K562 (cell line): ENCODE measurements at regions not wholly inside any gene's neighbourhood (a gene's known extent, or its start where the extent isn't known, plus 50 kb on each side); places are given as distances from the start of the nearest gene placed in this dataset.

Experiments used
- ATAC-seq: fragments of 200-7000 bp; cut with Tn5 transposase; 3 replicates; pipeline ENCODE4 v1.9.1; 2020; ENCODE audit warnings: moderate library complexity
- BruUV-seq: library from RNA; stranded (reverse); fragments of 400-500 nt; replicated peaks from 2 replicates; lab custom pipeline; 2021; lab: Mats Ljungman, UMichigan
- CTCF ChIA-PET: fragments of 300-600 bp; formaldehyde crosslinking; extraction: SDS; loops from one replicate; lab custom pipeline; 2021; ENCODE audit warnings: low intra/inter-chr PET ratio; lab: Yijun Ruan, JAX
- POLR2A ChIA-PET: fragments of 300-600, 350-650 bp; sonication (Branson Sonifier 250); formaldehyde crosslinking; extraction: SDS; loops from one replicate; lab custom pipeline; 2021; ENCODE audit warnings: antibody characterized with exemption, inconsistent platforms; lab: Yijun Ruan, JAX
- DNase-seq, 4 experiments: peaks; one replicate each; pipeline versions ENCODE4 v3.0.0 to v3.0.0-alpha.2; 2011 to 2018; ENCODE audit warnings: low spot score in 3 of 4, mixed read lengths in 3 of 4; ENCODE audit errors: extremely low read depth in 1 of 4
- FAIRE-seq: peaks from 2 replicates; lab custom pipeline; 2011; peaks lifted over from hg19 to GRCh38; lab: Jason Lieb, UNC
- H2AFZ ChIP-seq: 2 replicates; pipeline ENCODE4 v1.6.0; 2011; ENCODE audit warnings: low read depth, low read length, control low read depth, inconsistent platforms
- H3K27ac ChIP-seq: fragments of 200-600 bp; 3 replicates; pipeline ENCODE4 v1.8.0; 2011; ENCODE audit warnings: low read depth, mild to moderate bottlenecking, control low read depth, inconsistent platforms, low read length, moderate library complexity, mixed read lengths; ENCODE audit errors: extremely low read depth
- H3K27me3 ChIP-seq, 2 experiments: fragments of 300-600 bp in 1 of 2; 2 replicates in 1 of 2; 3 replicates in 1 of 2; pipeline versions ENCODE4 v1.6.0 to v1.8.0; 2011; ENCODE audit warnings: inconsistent platforms in 2 of 2, low read length in 2 of 2, mild to moderate bottlenecking in 1 of 2, mixed read lengths in 1 of 2, moderate library complexity in 1 of 2; ENCODE audit not compliant: control insufficient read depth in 2 of 2, insufficient read depth in 2 of 2
- H3K36me3 ChIP-seq: fragments of 300-600 bp; 3 replicates; pipeline ENCODE4 v1.8.0; 2011; ENCODE audit warnings: mild to moderate bottlenecking, low read length, inconsistent platforms; ENCODE audit not compliant: control insufficient read depth, insufficient read depth
- H3K4me1 ChIP-seq, 2 experiments: fragments of 200-600 bp in 1 of 2; replicated peaks in 1 of 2; 2 replicates in 1 of 2; 3 replicates in 1 of 2; pipeline versions ENCODE4 v1.5.1 to v1.8.0; 2011; ENCODE audit warnings: inconsistent platforms in 2 of 2, low read length in 2 of 2, mild to moderate bottlenecking in 1 of 2, mixed read lengths in 1 of 2, moderate library complexity in 1 of 2; ENCODE audit not compliant: control insufficient read depth in 2 of 2, insufficient read depth in 2 of 2
- H3K4me2 ChIP-seq: 2 replicates; pipeline ENCODE4 v1.6.1; 2011; ENCODE audit warnings: low read length, control low read depth, inconsistent platforms, mixed read lengths; ENCODE audit not compliant: insufficient read depth
- H3K4me3 ChIP-seq: fragments of 200-600 bp; sonication (generic), shearing (Covaris generic); 2 replicates; pipeline ENCODE4 v1.5.1; 2016; ENCODE audit warnings: control low read depth, inconsistent platforms
- H3K79me2 ChIP-seq: fragments of 200-600 bp; 3 replicates; pipeline ENCODE4 v1.8.0; 2011; ENCODE audit warnings: low read length, inconsistent platforms; ENCODE audit not compliant: control insufficient read depth, insufficient read depth
- H3K9ac ChIP-seq, 2 experiments: 2 replicates each; pipeline versions ENCODE4 v1.6.0 to v1.6.1; 2011; ENCODE audit warnings: low read depth in 2 of 2, low read length in 2 of 2, control low read depth in 1 of 2, inconsistent platforms in 1 of 2, mild to moderate bottlenecking in 1 of 2, mixed read lengths in 1 of 2; ENCODE audit not compliant: insufficient read depth in 1 of 2
- H3K9me1 ChIP-seq: one replicate; pipeline ENCODE4 v1.6.0; 2011; ENCODE audit warnings: inconsistent platforms, mild to moderate bottlenecking, low read length, moderate library complexity; ENCODE audit not compliant: control insufficient read depth, insufficient read depth
- H3K9me3 ChIP-seq: replicated peaks from 2 replicates; pipeline ENCODE4 v1.5.1; 2011; ENCODE audit warnings: low read depth, low read length, inconsistent platforms; ENCODE audit not compliant: control insufficient read depth, insufficient read depth
- H4K20me1 ChIP-seq: replicated peaks from 2 replicates; pipeline ENCODE4 v1.6.1; 2011; ENCODE audit warnings: low read length, inconsistent platforms, mixed read lengths; ENCODE audit not compliant: control insufficient read depth, insufficient read depth
- BACH1 ChIP-seq: fragments of 200-800 bp; sonication (Bioruptor generic); IDR thresholded peaks from 2 replicates; pipeline ENCODE4 v1.6.1; 2016; ENCODE audit warnings: missing genetic modification characterization, missing compliant biosample characterization
- BHLHE40 ChIP-seq: IDR thresholded peaks from 2 replicates; pipeline ENCODE4 v1.6.1; 2011; ENCODE audit warnings: low read length, improper control_type of control experiment
- ESRRA ChIP-seq: fragments of 450-650 bp; IDR thresholded peaks from 2 replicates; pipeline ENCODE4 v1.6.1; 2014; ENCODE audit warnings: low read depth, mild to moderate bottlenecking, moderate library complexity, borderline replicate concordance
- MAX ChIP-seq: sonication (generic); formaldehyde crosslinking; IDR thresholded peaks from 2 replicates; pipeline ENCODE4 v1.9.0; 2022; ENCODE audit warnings: mild to moderate bottlenecking, missing genetic modification reagents
- MYBL2 ChIP-seq, 2 experiments: fragments of 450-650 bp in 1 of 2; sonication (generic) in 1 of 2; formaldehyde crosslinking in 1 of 2; IDR thresholded peaks; 2 replicates each; pipeline versions ENCODE4 v1.6.1 to v1.8.1; 2017 to 2022; ENCODE audit warnings: borderline replicate concordance in 1 of 2, inconsistent platforms in 1 of 2, low read depth in 1 of 2, mild to moderate bottlenecking in 1 of 2, missing genetic modification reagents in 1 of 2, moderate library complexity in 1 of 2
- NFYB ChIP-seq: IDR thresholded peaks from 2 replicates; pipeline ENCODE4 v1.6.1; 2011; ENCODE audit warnings: mild to moderate bottlenecking, moderate library complexity; ENCODE audit not compliant: insufficient read length; ENCODE audit errors: extremely low read depth
- PCBP1 ChIP-seq: fragments of 200-400 bp; formaldehyde crosslinking; IDR thresholded peaks from 2 replicates; pipeline ENCODE4 v1.6.1; 2018; ENCODE audit warnings: mild to moderate bottlenecking, low read depth, low read length; ENCODE audit not compliant: poor library complexity, severe bottlenecking
- RAD51 ChIP-seq: fragments of 450-650 bp; IDR thresholded peaks from 2 replicates; pipeline ENCODE4 v1.7.1; 2016; ENCODE audit warnings: low read depth, mild to moderate bottlenecking, borderline replicate concordance
- RBM17 ChIP-seq: fragments of 200-400 bp; formaldehyde crosslinking; IDR thresholded peaks from 2 replicates; pipeline ENCODE4 v1.6.1; 2017; ENCODE audit warnings: low read depth, mild to moderate bottlenecking, low read length, borderline replicate concordance
- TBP ChIP-seq: optimal IDR thresholded peaks from 2 replicates; pipeline ENCODE3; 2011; ENCODE audit warnings: low read depth, low read length, improper control_type of control experiment
- ZFP36 ChIP-seq: fragments of 150-350 bp; IDR thresholded peaks from 2 replicates; pipeline ENCODE4 v1.6.1; 2018; ENCODE audit warnings: low read length, low read depth; ENCODE audit not compliant: partially characterized antibody
- ZHX1 ChIP-seq: fragments of 150-350 bp; conservative IDR thresholded peaks from 2 replicates; pipeline ENCODE4 v1.6.1; 2014; ENCODE audit warnings: low read length
- ZNF24 ChIP-seq: fragments of 450-650 bp; IDR thresholded peaks from 2 replicates; pipeline ENCODE4 v1.6.1; 2016
- ZNF507 ChIP-seq: conservative IDR thresholded peaks from 2 replicates; pipeline ENCODE4 v1.6.1; 2017; ENCODE audit warnings: missing genetic modification characterization, missing compliant biosample characterization
- WGBS: fragments of 100-300 bp; shearing (Covaris generic); methylation state at CpG from one replicate; pipeline ENCODE4 v1.1.6; 2016; ENCODE audit warnings: low coverage, mixed read lengths; ENCODE audit not compliant: insufficient coverage; ENCODE audit errors: missing lambda C conversion rate; 5-methylcytosine and 5-hydroxymethylcytosine counted together
- in situ Hi-C: fragments of 300-500 bp; cut with MboI; formaldehyde crosslinking; loops from 4 replicates; pipeline ENCODE4 v1.15.0; 2018; ENCODE audit warnings: inconsistent platforms, mixed read lengths
- intact Hi-C: fragments of 100-400 bp; cut with micrococcal nuclease; formaldehyde crosslinking; loops from 2 replicates; pipeline ENCODE4 v1.14.2; 2022
- TF ChIP-seq, protein P1 (sequence below): fragments of 450-650 bp; IDR thresholded peaks from 2 replicates; pipeline ENCODE4 v1.6.1; 2017; ENCODE audit warnings: antibody characterized with exemption, mild to moderate bottlenecking

DNA sequence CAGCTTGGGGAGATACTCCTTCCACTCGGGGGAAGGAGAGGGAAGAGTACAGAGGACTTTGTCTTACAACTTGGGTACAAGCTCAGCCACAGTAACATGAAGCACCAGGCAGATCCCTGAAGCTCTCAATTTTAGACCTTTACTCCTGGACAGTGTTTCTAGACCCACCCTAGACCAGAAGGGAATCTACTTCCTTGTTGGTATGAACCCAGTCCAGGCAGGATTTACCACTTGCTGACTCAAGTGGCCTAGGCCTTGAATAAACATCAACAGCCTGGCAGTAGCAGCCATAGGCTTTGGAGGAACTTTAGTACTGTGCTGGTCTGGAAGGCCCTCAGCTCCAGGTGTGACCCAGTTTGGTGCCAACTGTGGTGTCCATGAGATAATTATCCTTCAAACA is 173.1 kb downstream of the ADRA2A start:
- no peak for FAIRE-seq
- CTCF ChIA-PET, result no interaction called here
- POLR2A ChIA-PET, result no interaction called here
- TF ChIP-seq NFYB (no peak), MYBL2 (IDR thresholded peaks at IDR 0.05; ENCODE audit: low read depth) (no peak), MYBL2 (CRISPR knock-in tag; IDR thresholded peaks at IDR 0.05; ENCODE audit: borderline replicate concordance) (no peak), ZNF24 (no peak), TBP (no peak), RBM17 (no peak), ZHX1 (no peak), ESRRA (no peak), ZFP36 (no peak), MAX (no peak), BACH1 (tag) (no peak), PCBP1 (no peak), RAD51 (no peak), ZNF507 (tag) (no peak), BHLHE40 (no peak)
- TF ChIP-seq, protein P1, sequence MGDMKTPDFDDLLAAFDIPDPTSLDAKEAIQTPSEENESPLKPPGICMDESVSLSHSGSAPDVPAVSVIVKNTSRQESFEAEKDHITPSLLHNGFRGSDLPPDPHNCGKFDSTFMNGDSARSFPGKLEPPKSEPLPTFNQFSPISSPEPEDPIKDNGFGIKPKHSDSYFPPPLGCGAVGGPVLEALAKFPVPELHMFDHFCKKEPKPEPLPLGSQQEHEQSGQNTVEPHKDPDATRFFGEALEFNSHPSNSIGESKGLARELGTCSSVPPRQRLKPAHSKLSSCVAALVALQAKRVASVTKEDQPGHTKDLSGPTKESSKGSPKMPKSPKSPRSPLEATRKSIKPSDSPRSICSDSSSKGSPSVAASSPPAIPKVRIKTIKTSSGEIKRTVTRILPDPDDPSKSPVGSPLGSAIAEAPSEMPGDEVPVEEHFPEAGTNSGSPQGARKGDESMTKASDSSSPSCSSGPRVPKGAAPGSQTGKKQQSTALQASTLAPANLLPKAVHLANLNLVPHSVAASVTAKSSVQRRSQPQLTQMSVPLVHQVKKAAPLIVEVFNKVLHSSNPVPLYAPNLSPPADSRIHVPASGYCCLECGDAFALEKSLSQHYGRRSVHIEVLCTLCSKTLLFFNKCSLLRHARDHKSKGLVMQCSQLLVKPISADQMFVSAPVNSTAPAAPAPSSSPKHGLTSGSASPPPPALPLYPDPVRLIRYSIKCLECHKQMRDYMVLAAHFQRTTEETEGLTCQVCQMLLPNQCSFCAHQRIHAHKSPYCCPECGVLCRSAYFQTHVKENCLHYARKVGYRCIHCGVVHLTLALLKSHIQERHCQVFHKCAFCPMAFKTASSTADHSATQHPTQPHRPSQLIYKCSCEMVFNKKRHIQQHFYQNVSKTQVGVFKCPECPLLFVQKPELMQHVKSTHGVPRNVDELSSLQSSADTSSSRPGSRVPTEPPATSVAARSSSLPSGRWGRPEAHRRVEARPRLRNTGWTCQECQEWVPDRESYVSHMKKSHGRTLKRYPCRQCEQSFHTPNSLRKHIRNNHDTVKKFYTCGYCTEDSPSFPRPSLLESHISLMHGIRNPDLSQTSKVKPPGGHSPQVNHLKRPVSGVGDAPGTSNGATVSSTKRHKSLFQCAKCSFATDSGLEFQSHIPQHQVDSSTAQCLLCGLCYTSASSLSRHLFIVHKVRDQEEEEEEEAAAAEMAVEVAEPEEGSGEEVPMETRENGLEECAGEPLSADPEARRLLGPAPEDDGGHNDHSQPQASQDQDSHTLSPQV, result no peak

More for the DNA sequence above, 173.1 kb downstream of the ADRA2A start:
- no peak for DNase-seq
- H4K20me1 ChIP-seq, result no peaks in the 10 kb centered on the region
- in situ Hi-C loops (no loop called here), intact Hi-C loops (no loop called here)
- no peaks in the 10 kb centered on the region for H3K36me3 ChIP-seq
- 0% methylated on average over 1 of the region's 1 CpG for WGBS
- no peaks in the 10 kb centered on the region for H3K4me1 ChIP-seq
- no peaks in the 10 kb centered on the region for H3K9me1 ChIP-seq
- no peak overlapping the region for H3K4me3 ChIP-seq
- H3K27me3 ChIP-seq, result no peaks in the 10 kb centered on the region
- no peak overlapping the region for H3K27ac ChIP-seq
- no TSS peak for BruUV-seq
- H2AFZ ChIP-seq, result no peak overlapping the region
- no peak overlapping the region for H3K4me2 ChIP-seq
- H3K9me3 ChIP-seq, result no peaks in the 10 kb centered on the region
- no peak overlapping the region for H3K9ac ChIP-seq
- no peaks in the 10 kb centered on the region for H3K79me2 ChIP-seq
- no peak for ATAC-seq
